ENCODE measurements at regions not wholly inside any gene's neighbourhood (a gene's known extent, or its start where the extent isn't known, plus 50 kb on each side); places are given as distances from the start of the nearest gene placed in this dataset.
"Not testable (repeated sequence)": the region's sequence is repeated elsewhere in the genome, so short reads cannot be mapped to it uniquely, and the experiment has no call there.

GRCh38 chr14:21804981-21805380, 131.4 kb upstream of the OR4E1 start:
- H3K9ac ChIP-seq (ENCODE audit: low read depth in 1 of 2, low read length in 2 of 2), result no peak overlapping the region
- H3K36me3 ChIP-seq (ENCODE audit: control insufficient read depth in 1 of 2, insufficient read depth in 2 of 2, low read length in 2 of 2), result no peaks in the 10 kb centered on the region
- no peak overlapping the region for H3K27ac ChIP-seq (ENCODE audit: low read depth, low read length)
- H3K4me3 ChIP-seq (ENCODE audit: low read depth in 1 of 2, low read length in 2 of 2), result no peak overlapping the region
- H3K4me1 ChIP-seq (ENCODE audit: control insufficient read depth in 1 of 2, insufficient read depth in 2 of 2, low read length in 2 of 2), result no peaks in the 10 kb centered on the region
- H3K9me3 ChIP-seq (ENCODE audit: control insufficient read depth in 1 of 2, low read length in 2 of 2), result no peaks in the 10 kb centered on the region
- no peaks in the 10 kb centered on the region for H3K27me3 ChIP-seq (ENCODE audit: control insufficient read depth in 1 of 2, insufficient read depth in 2 of 2, low read length in 2 of 2)

DNA sequence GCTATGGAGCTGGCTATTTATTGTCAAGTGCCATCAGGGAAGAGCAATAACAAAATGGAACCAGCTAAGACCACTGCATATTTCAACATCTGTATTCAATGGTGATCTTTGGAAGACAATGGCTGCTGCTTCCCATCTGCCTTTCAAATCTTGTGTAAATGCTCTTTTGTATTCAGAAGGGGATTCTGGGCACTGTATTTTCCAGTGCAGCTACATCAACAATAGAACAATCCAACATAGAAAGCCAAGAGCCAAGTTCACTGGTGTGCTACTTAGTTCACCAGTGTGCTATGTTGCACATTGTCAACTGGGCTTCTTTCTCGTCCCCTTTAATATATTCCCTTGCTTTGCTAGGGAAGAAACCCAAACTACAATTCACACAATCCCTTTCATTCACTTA, 128.8 kb upstream of the OR4E1 start:
- Histone ChIP-seq H3K36me3 (ENCODE audit: control insufficient read depth in 1 of 2, insufficient read depth in 2 of 2, low read length in 2 of 2) (no peaks in the 10 kb centered on the region), H3K27me3 (ENCODE audit: control insufficient read depth in 1 of 2, insufficient read depth in 2 of 2, low read length in 2 of 2) (no peaks in the 10 kb centered on the region), H3K9me3 (ENCODE audit: control insufficient read depth in 1 of 2, low read length in 2 of 2) (no peaks in the 10 kb centered on the region), H3K27ac (ENCODE audit: low read depth, low read length) (no peak overlapping the region), H3K4me1 (ENCODE audit: control insufficient read depth in 1 of 2, insufficient read depth in 2 of 2, low read length in 2 of 2) (no peaks in the 10 kb centered on the region), H3K4me3 (ENCODE audit: low read depth in 1 of 2, low read length in 2 of 2) (no peak overlapping the region), H3K9ac (ENCODE audit: low read depth in 1 of 2, low read length in 2 of 2) (no peak overlapping the region)

- H3K36me3 ChIP-seq (ENCODE audit: control insufficient read depth in 1 of 2, insufficient read depth in 2 of 2, low read length in 2 of 2), result no peaks in the 10 kb centered on the region
These were observed 123.3 kb upstream of the OR4E1 start for GRCh38 chr14:21796916-21797315.

GRCh38 chr14:21795456-21795855, 121.8 kb upstream of the OR4E1 start:
- Histone ChIP-seq H3K27me3 (ENCODE audit: control insufficient read depth in 1 of 2, insufficient read depth in 2 of 2, low read length in 2 of 2) (no peaks in the 10 kb centered on the region), H3K27ac (ENCODE audit: low read depth, low read length) (no peak overlapping the region), H3K4me3 (ENCODE audit: low read depth in 1 of 2, low read length in 2 of 2) (no peak overlapping the region), H3K9ac (ENCODE audit: low read depth in 1 of 2, low read length in 2 of 2) (no peak overlapping the region), H3K4me1 (ENCODE audit: control insufficient read depth in 1 of 2, insufficient read depth in 2 of 2, low read length in 2 of 2) (no peaks in the 10 kb centered on the region), H3K9me3 (ENCODE audit: control insufficient read depth in 1 of 2, low read length in 2 of 2) (no peaks in the 10 kb centered on the region), H3K36me3 (ENCODE audit: control insufficient read depth in 1 of 2, insufficient read depth in 2 of 2, low read length in 2 of 2) (no peaks in the 10 kb centered on the region)

More at GRCh38 chr14:21796916-21797315, 123.3 kb upstream of the OR4E1 start:
- Histone ChIP-seq H3K27ac (ENCODE audit: low read depth, low read length) (no peak overlapping the region), H3K27me3 (ENCODE audit: control insufficient read depth in 1 of 2, insufficient read depth in 2 of 2, low read length in 2 of 2) (no peaks in the 10 kb centered on the region), H3K9ac (ENCODE audit: low read depth in 1 of 2, low read length in 2 of 2) (no peak overlapping the region), H3K4me3 (ENCODE audit: low read depth in 1 of 2, low read length in 2 of 2) (no peak overlapping the region), H3K4me1 (ENCODE audit: control insufficient read depth in 1 of 2, insufficient read depth in 2 of 2, low read length in 2 of 2) (no peaks in the 10 kb centered on the region), H3K9me3 (ENCODE audit: control insufficient read depth in 1 of 2, low read length in 2 of 2) (no peaks in the 10 kb centered on the region)

- H3K27me3 ChIP-seq (ENCODE audit: control insufficient read depth in 1 of 2, insufficient read depth in 2 of 2, low read length in 2 of 2), result no peaks in the 10 kb centered on the region
- no peaks in the 10 kb centered on the region for H3K4me1 ChIP-seq (ENCODE audit: control insufficient read depth in 1 of 2, insufficient read depth in 2 of 2, low read length in 2 of 2)
- no peaks in the 10 kb centered on the region for H3K9me3 ChIP-seq (ENCODE audit: control insufficient read depth in 1 of 2, low read length in 2 of 2)
- H3K36me3 ChIP-seq (ENCODE audit: control insufficient read depth in 1 of 2, insufficient read depth in 2 of 2, low read length in 2 of 2), result no peaks in the 10 kb centered on the region
- H3K4me3 ChIP-seq (ENCODE audit: low read depth in 1 of 2, low read length in 2 of 2), result no peak overlapping the region
- H3K9ac ChIP-seq (ENCODE audit: low read depth in 1 of 2, low read length in 2 of 2), result no peak overlapping the region
- no peak overlapping the region for H3K27ac ChIP-seq (ENCODE audit: low read depth, low read length)
These were observed 118.1 kb upstream of the OR4E1 start for GRCh38 chr14:21791749-21792148.

GRCh38 chr14:21788687-21789086, 115.1 kb upstream of the OR4E1 start:
- H3K36me3 ChIP-seq (ENCODE audit: control insufficient read depth in 1 of 2, insufficient read depth in 2 of 2, low read length in 2 of 2); H3K27ac ChIP-seq (ENCODE audit: low read depth, low read length): not testable (repeated sequence)

DNA sequence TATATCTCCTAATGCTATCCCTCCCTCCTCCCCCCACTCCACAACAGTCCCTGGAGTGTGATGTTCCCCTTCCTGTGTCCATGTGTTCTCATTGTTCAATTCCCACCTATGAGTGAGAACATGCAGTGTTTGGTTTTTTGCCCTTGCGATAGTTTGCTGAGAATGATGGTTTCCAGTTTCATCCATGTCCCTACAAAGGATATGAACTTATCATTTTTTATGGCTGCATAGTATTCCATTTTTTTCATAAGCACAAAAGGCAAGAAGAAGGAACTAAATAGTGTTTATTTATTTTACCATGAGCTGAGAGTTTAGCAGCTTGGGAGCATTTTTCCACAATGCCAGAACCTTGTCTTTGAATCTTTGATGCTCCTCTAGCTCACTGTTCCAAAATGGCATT, 113.6 kb upstream of the OR4E1 start:
- H3K27me3 ChIP-seq (ENCODE audit: control insufficient read depth in 1 of 2, insufficient read depth in 2 of 2, low read length in 2 of 2); H3K4me3 ChIP-seq (ENCODE audit: low read depth in 1 of 2, low read length in 2 of 2); H3K27ac ChIP-seq (ENCODE audit: low read depth, low read length); H3K36me3 ChIP-seq (ENCODE audit: control insufficient read depth in 1 of 2, insufficient read depth in 2 of 2, low read length in 2 of 2); H3K9me3 ChIP-seq (ENCODE audit: control insufficient read depth in 1 of 2, low read length in 2 of 2); H3K9ac ChIP-seq (ENCODE audit: low read depth in 1 of 2, low read length in 2 of 2); H3K4me1 ChIP-seq (ENCODE audit: control insufficient read depth in 1 of 2, insufficient read depth in 2 of 2, low read length in 2 of 2): not testable (repeated sequence)

More at GRCh38 chr14:21788687-21789086, 115.1 kb upstream of the OR4E1 start:
- not testable (repeated sequence) for H3K4me3 ChIP-seq (ENCODE audit: low read depth in 1 of 2, low read length in 2 of 2); H3K4me1 ChIP-seq (ENCODE audit: control insufficient read depth in 1 of 2, insufficient read depth in 2 of 2, low read length in 2 of 2); H3K27me3 ChIP-seq (ENCODE audit: control insufficient read depth in 1 of 2, insufficient read depth in 2 of 2, low read length in 2 of 2); H3K9ac ChIP-seq (ENCODE audit: low read depth in 1 of 2, low read length in 2 of 2); H3K9me3 ChIP-seq (ENCODE audit: control insufficient read depth in 1 of 2, low read length in 2 of 2)

- H3K4me1 ChIP-seq (ENCODE audit: control insufficient read depth in 1 of 2, insufficient read depth in 2 of 2, low read length in 2 of 2), result no peaks in the 10 kb centered on the region
- no peak overlapping the region for H3K9ac ChIP-seq (ENCODE audit: low read depth in 1 of 2, low read length in 2 of 2)
- no peak overlapping the region for H3K27ac ChIP-seq (ENCODE audit: low read depth, low read length)
- H3K27me3 ChIP-seq (ENCODE audit: control insufficient read depth in 1 of 2, insufficient read depth in 2 of 2, low read length in 2 of 2), result no peaks in the 10 kb centered on the region
- H3K9me3 ChIP-seq (ENCODE audit: control insufficient read depth in 1 of 2, low read length in 2 of 2), result no peaks in the 10 kb centered on the region
- no peaks in the 10 kb centered on the region for H3K36me3 ChIP-seq (ENCODE audit: control insufficient read depth in 1 of 2, insufficient read depth in 2 of 2, low read length in 2 of 2)
- no peak overlapping the region for H3K4me3 ChIP-seq (ENCODE audit: low read depth in 1 of 2, low read length in 2 of 2)
These were observed 107.9 kb upstream of the OR4E1 start for GRCh38 chr14:21781543-21781942.

DNA sequence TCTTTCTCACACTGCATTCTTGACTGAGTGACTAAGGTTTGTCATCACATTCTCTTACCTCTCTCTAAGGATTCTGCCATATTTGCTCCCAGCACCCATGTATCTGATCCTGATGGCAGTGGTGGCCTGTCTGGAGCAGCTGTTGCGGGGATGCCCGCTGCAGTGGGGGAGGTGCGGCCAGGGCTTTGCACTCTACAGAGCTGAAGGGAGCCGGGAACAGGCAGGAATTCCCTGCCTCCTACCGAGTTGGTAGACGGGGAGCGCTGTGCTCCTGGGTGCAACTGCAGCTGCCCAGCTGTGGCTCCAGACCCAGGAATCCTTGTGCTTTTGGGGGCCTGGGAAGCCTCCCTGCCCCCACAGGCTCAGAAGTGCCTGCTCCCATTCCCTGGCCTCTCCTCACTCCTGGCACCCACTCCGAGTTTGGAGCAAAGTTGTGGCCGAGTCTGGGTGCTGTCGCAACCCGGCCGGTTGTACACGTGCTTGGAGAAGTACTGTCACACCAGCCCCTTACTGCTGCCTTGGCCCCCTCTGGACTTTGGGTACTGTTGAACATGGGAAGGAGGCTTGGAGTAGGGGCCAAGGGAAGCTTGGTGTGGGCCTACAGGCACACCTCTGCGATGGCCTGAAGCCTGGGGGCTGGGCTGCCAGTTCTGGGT, 106.9 kb upstream of the OR4E1 start:
- no peak overlapping the region for H3K27ac ChIP-seq (ENCODE audit: low read depth, low read length)
- H3K9ac ChIP-seq (ENCODE audit: low read depth in 1 of 2, low read length in 2 of 2), result no peak overlapping the region
- no peaks in the 10 kb centered on the region for H3K27me3 ChIP-seq (ENCODE audit: control insufficient read depth in 1 of 2, insufficient read depth in 2 of 2, low read length in 2 of 2)
- no peaks in the 10 kb centered on the region for H3K36me3 ChIP-seq (ENCODE audit: control insufficient read depth in 1 of 2, insufficient read depth in 2 of 2, low read length in 2 of 2)
- no peak overlapping the region for H3K4me3 ChIP-seq (ENCODE audit: low read depth in 1 of 2, low read length in 2 of 2)
- H3K4me1 ChIP-seq (ENCODE audit: control insufficient read depth in 1 of 2, insufficient read depth in 2 of 2, low read length in 2 of 2), result no peaks in the 10 kb centered on the region
- no peaks in the 10 kb centered on the region for H3K9me3 ChIP-seq (ENCODE audit: control insufficient read depth in 1 of 2, low read length in 2 of 2)

DNA sequence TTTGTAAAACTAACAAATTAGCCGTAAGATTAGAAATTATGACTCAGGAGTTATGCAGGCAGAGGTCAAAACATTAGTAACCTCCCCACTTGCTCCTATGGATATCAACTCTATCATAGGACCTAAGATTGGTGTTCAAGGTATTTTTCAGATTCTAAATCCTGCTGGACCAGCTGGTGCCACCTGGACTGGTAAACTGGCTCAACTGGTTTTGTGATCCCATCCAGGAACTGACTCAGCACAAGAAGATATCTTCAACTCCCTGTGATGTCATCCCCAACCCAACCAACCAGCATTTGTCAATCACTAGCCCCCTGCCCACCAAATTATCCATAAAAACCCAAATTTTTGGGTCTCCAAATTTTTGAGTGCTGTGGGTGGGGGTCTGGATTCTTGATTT, 98.1 kb upstream of the OR4E1 start:
- Histone ChIP-seq H3K9me3 (ENCODE audit: control insufficient read depth in 1 of 2, low read length in 2 of 2) (no peaks in the 10 kb centered on the region), H3K27me3 (ENCODE audit: control insufficient read depth in 1 of 2, insufficient read depth in 2 of 2, low read length in 2 of 2) (no peaks in the 10 kb centered on the region)

GRCh38 chr14:21768875-21769257, 95.2 kb upstream of the OR4E1 start:
- H3K4me1 ChIP-seq (ENCODE audit: control insufficient read depth in 1 of 2, insufficient read depth in 2 of 2, low read length in 2 of 2), result no peaks in the 10 kb centered on the region
- H3K27ac ChIP-seq (ENCODE audit: low read depth, low read length), result no peak overlapping the region

More for the DNA sequence above, 98.1 kb upstream of the OR4E1 start:
- Histone ChIP-seq H3K36me3 (ENCODE audit: control insufficient read depth in 1 of 2, insufficient read depth in 2 of 2, low read length in 2 of 2) (no peaks in the 10 kb centered on the region), H3K9ac (ENCODE audit: low read depth in 1 of 2, low read length in 2 of 2) (no peak overlapping the region), H3K4me1 (ENCODE audit: control insufficient read depth in 1 of 2, insufficient read depth in 2 of 2, low read length in 2 of 2) (no peaks in the 10 kb centered on the region), H3K27ac (ENCODE audit: low read depth, low read length) (no peak overlapping the region), H3K4me3 (ENCODE audit: low read depth in 1 of 2, low read length in 2 of 2) (no peak overlapping the region)

More at GRCh38 chr14:21768875-21769257, 95.2 kb upstream of the OR4E1 start:
- H3K9ac ChIP-seq (ENCODE audit: low read depth in 1 of 2, low read length in 2 of 2), result no peak overlapping the region
- H3K4me3 ChIP-seq (ENCODE audit: low read depth in 1 of 2, low read length in 2 of 2), result no peak overlapping the region
- no peaks in the 10 kb centered on the region for H3K27me3 ChIP-seq (ENCODE audit: control insufficient read depth in 1 of 2, insufficient read depth in 2 of 2, low read length in 2 of 2)
- H3K36me3 ChIP-seq (ENCODE audit: control insufficient read depth in 1 of 2, insufficient read depth in 2 of 2, low read length in 2 of 2), result no peaks in the 10 kb centered on the region
- H3K9me3 ChIP-seq (ENCODE audit: control insufficient read depth in 1 of 2, low read length in 2 of 2), result no peaks in the 10 kb centered on the region

Measured in duodenal mucosa (tissue), 2 donors.